Natural killer cell (primary cell): ENCODE measurements at regions not wholly inside any gene's neighbourhood (a gene's known extent, or its start where the extent isn't known, plus 50 kb on each side); places are given as distances from the start of the nearest gene placed in this dataset.

Experiments
- ATAC-seq, 3 donors: fragments of 150-1000 bp in 2 of 3; fragments of 200-7000 bp in 1 of 3; cut with Tn5 transposase; 1 replicate in 1 of 3; 2 replicates in 2 of 3; pipeline ENCODE4 v1.10.0; 2021; ENCODE audit warnings: mild to moderate bottlenecking in 2 of 3, moderate library complexity in 2 of 3
- DNase-seq, 2 donors: peaks; one replicate each; pipeline versions ENCODE4 v3.0.0 to v3.0.0-alpha.2; 2013 to 2021; ENCODE audit warnings: mixed read lengths in 1 of 2
- H3K27ac ChIP-seq: one replicate; pipeline ENCODE4 v1.5.1; 2013; ENCODE audit warnings: mild to moderate bottlenecking, low read length
- H3K27me3 ChIP-seq: one replicate; pipeline ENCODE4 v1.6.1; 2013; ENCODE audit warnings: low read length; ENCODE audit not compliant: control insufficient read depth, insufficient read depth
- H3K36me3 ChIP-seq: one replicate; pipeline ENCODE4 v1.6.1; 2013; ENCODE audit warnings: low read length; ENCODE audit not compliant: control insufficient read depth, insufficient read depth
- H3K4me1 ChIP-seq: one replicate; pipeline ENCODE4 v1.6.1; 2013; ENCODE audit warnings: low read length; ENCODE audit not compliant: control insufficient read depth, insufficient read depth
- H3K4me3 ChIP-seq: one replicate; pipeline ENCODE4 v1.5.1; 2013; ENCODE audit warnings: low read length
- H3K9me3 ChIP-seq: one replicate; pipeline ENCODE4 v1.6.1; 2013; ENCODE audit warnings: low read length; ENCODE audit not compliant: control insufficient read depth, insufficient read depth
- H3K27ac Mint-ChIP-seq, 2 donors: one replicate each; pipeline ENCODE4 v1.8.0; 2022; ENCODE audit warnings: mild to moderate bottlenecking in 2 of 2, mixed read lengths in 2 of 2, moderate library complexity in 1 of 2
- H3K27me3 Mint-ChIP-seq, 2 donors: one replicate each; pipeline ENCODE4 v1.8.0; 2022; ENCODE audit warnings: low read depth in 2 of 2, mixed read lengths in 2 of 2
- H3K36me3 Mint-ChIP-seq: one replicate; pipeline ENCODE4 v1.8.0; 2022; ENCODE audit warnings: mixed read lengths
- H3K4me1 Mint-ChIP-seq, 2 donors: one replicate each; pipeline ENCODE4 v1.8.0; 2022; ENCODE audit warnings: mixed read lengths in 2 of 2
- H3K4me3 Mint-ChIP-seq: one replicate; pipeline ENCODE4 v1.8.0; 2022; ENCODE audit warnings: mild to moderate bottlenecking, moderate library complexity, mixed read lengths
- H3K9me3 Mint-ChIP-seq, 2 donors: one replicate each; pipeline ENCODE4 v1.8.0; 2022; ENCODE audit warnings: mixed read lengths in 2 of 2
- WGBS: methylation state at CpG from one replicate; pipeline ENCODE4 v1.1.7; 2013; ENCODE audit warnings: missing lambda C conversion rate; ENCODE audit not compliant: insufficient coverage; 5-methylcytosine and 5-hydroxymethylcytosine counted together
- intact Hi-C: fragments of 100-400 bp; cut with micrococcal nuclease; formaldehyde crosslinking; loops from one replicate; pipeline ENCODE4 v1.14.2; 2022
- TF ChIP-seq, protein P1 (sequence below): fragments of 200-600 bp; IDR thresholded peaks from one replicate; pipeline ENCODE4 v1.8.0; 2022; ENCODE audit warnings: antibody characterized with exemption

DNA sequence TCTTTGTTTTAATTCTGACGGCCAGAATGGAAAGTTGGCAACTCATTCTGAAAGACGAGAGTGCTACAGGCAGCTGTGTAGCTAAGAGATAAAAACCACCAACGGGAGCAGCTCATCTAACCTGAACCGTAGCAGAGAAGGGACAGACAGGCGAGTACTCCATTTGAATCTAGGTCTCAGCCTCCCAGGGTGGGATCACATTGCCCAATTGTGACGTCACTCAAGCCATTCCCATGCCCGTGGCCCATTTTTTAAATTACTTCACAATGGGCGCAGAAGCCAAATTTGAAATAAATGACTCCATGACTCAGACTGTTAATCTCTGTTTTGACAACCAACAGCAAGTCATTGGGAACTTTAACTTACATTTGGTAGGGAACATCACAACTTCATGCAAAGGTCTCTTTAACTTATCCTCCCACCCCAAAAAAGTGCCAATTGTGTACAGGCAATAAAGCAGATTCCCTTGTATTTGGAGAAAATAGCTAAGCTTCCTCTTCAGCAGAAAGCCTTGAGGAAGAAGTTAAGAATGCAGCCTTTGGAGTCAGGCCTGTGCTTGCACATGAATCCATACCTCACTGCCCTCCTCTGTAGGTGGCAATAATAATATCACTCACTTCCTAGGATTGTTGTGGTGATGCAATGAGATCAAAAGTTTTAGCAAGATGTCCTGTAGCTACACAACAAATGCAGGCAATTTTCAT lies 93.2 kb upstream of the KIF5B start:
- no peak overlapping the region for H3K4me3 Mint-ChIP-seq

DNA sequence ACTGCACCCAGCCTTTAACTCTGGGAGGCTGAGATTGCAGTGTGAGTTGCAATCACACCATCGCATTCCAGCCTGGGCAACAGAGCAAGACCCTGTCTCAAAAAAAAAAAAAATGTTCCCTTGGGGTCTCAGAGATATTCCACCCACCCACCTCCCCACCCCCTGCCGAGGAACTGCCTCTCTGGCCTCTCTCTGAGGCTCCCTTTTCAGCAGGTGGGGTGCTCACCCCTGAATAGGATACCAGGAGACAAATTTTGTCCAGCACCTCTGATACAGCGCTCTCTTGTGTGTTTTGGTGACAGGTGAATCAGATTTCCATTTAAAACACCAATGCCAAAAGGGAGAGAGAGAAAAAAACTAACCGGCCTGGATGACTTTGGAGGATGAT lies 92.6 kb upstream of the KIF5B start:
- intact Hi-C loops: no loop called here
- H3K36me3 ChIP-seq: no peaks in the 10 kb centered on the region
- Mint-ChIP-seq H3K36me3 (peaks cover 6% of the 10 kb centered on the region), H3K4me1 (peaks cover 0 to 8% of the 10 kb centered on the region in 2 donors), H3K9me3 (peaks cover 2 to 4% of the 10 kb centered on the region in 2 donors), H3K27me3 (peaks cover 2 to 10% of the 10 kb centered on the region in 2 donors), H3K4me3 (no peak overlapping the region), H3K27ac (no peak overlapping the region)
- DNase-seq: no peak
- no peaks in the 10 kb centered on the region for H3K9me3 ChIP-seq
- 73% methylated on average over 4 of the region's 4 CpGs for WGBS
- H3K27me3 ChIP-seq: no peaks in the 10 kb centered on the region
- H3K27ac ChIP-seq: no peak overlapping the region
- H3K4me1 ChIP-seq: no peaks in the 10 kb centered on the region
- ATAC-seq: no peak
- H3K4me3 ChIP-seq: no peak overlapping the region
- TF ChIP-seq, protein P1, sequence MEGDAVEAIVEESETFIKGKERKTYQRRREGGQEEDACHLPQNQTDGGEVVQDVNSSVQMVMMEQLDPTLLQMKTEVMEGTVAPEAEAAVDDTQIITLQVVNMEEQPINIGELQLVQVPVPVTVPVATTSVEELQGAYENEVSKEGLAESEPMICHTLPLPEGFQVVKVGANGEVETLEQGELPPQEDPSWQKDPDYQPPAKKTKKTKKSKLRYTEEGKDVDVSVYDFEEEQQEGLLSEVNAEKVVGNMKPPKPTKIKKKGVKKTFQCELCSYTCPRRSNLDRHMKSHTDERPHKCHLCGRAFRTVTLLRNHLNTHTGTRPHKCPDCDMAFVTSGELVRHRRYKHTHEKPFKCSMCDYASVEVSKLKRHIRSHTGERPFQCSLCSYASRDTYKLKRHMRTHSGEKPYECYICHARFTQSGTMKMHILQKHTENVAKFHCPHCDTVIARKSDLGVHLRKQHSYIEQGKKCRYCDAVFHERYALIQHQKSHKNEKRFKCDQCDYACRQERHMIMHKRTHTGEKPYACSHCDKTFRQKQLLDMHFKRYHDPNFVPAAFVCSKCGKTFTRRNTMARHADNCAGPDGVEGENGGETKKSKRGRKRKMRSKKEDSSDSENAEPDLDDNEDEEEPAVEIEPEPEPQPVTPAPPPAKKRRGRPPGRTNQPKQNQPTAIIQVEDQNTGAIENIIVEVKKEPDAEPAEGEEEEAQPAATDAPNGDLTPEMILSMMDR: no peak

More for the DNA sequence above, 93.2 kb upstream of the KIF5B start:
- Mint-ChIP-seq H3K36me3 (peaks cover 8% of the 10 kb centered on the region), H3K27ac (no peak overlapping the region), H3K4me1 (peaks cover 0 to 8% of the 10 kb centered on the region in 2 donors), H3K9me3 (peaks cover 2 to 4% of the 10 kb centered on the region in 2 donors), H3K27me3 (peaks cover 2 to 10% of the 10 kb centered on the region in 2 donors)
- 66% methylated on average over 8 of the region's 8 CpGs for WGBS
- no peaks in the 10 kb centered on the region for H3K9me3 ChIP-seq
- H3K4me3 ChIP-seq: no peak overlapping the region
- TF ChIP-seq, protein P1: no peak
- no peaks in the 10 kb centered on the region for H3K36me3 ChIP-seq
- H3K27ac ChIP-seq: no peak overlapping the region
- H3K4me1 ChIP-seq: no peaks in the 10 kb centered on the region
- H3K27me3 ChIP-seq: no peaks in the 10 kb centered on the region
- no peak for ATAC-seq
- DNase-seq: no peak
- intact Hi-C loops: no loop called here

DNA sequence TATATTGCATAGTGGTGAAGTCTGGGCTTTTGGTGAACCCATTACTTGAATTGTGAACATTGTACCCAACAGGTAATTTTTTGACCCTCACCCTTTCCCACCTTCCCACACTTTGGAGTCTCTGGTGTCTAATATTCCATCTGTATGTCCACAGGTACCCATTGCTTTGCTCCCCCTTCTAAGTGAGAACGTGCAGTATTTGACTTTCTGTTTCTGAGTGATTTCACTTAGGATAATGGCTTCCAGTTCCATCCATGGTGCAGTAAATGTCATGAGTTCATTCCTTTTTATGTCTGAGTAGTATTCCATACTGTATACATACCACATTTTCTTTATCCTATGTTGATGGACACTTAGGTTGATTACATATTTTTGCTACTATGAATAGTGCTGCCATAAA lies 91.5 kb upstream of the KIF5B start:
- Mint-ChIP-seq H3K4me1 (peaks cover 0 to 8% of the 10 kb centered on the region in 2 donors), H3K27me3 (peaks cover 2 to 10% of the 10 kb centered on the region in 2 donors), H3K36me3 (no peaks in the 10 kb centered on the region), H3K4me3 (no peak overlapping the region), H3K27ac (no peak overlapping the region), H3K9me3 (no peaks in the 10 kb centered on the region)
- Histone ChIP-seq H3K9me3 (no peaks in the 10 kb centered on the region), H3K36me3 (no peaks in the 10 kb centered on the region), H3K27ac (no peak overlapping the region), H3K27me3 (no peaks in the 10 kb centered on the region), H3K4me1 (no peaks in the 10 kb centered on the region), H3K4me3 (no peak overlapping the region)
- intact Hi-C loops: no loop called here
- TF ChIP-seq, protein P1: no peak
- DNase-seq (no peak), ATAC-seq (no peak)
- 89% methylated on average over 1 of the region's 1 CpG for WGBS

DNA sequence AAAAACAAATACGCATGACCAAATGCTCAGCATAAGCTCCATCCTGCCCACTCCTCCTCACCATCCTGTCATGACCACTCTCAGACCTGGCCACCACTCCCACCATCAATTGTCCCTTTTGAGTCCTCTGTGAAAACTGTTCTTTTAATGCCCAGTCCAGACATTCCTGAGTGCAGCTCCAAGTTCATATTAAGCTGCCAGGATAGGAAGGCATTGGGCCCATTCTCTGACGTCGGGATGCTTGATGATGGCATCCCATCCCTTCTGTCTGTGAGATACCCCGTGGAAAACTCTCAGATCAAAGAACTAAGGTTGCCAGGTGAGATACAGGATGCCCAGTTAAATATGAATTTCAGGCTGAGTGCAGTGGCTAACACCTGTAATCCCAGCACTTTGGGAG lies 89.9 kb upstream of the KIF5B start:
- intact Hi-C loops: no loop called here
- no peaks in the 10 kb centered on the region for H3K27me3 ChIP-seq
- no peak overlapping the region for H3K27ac ChIP-seq
- no peak overlapping the region for H3K4me3 ChIP-seq
- ATAC-seq (no peak), DNase-seq (no peak)
- Mint-ChIP-seq H3K9me3 (no peaks in the 10 kb centered on the region), H3K4me3 (no peak overlapping the region), H3K4me1 (peaks cover 0 to 6% of the 10 kb centered on the region in 2 donors), H3K27ac (no peak overlapping the region), H3K27me3 (peaks cover 2 to 7% of the 10 kb centered on the region in 2 donors), H3K36me3 (no peaks in the 10 kb centered on the region)
- H3K4me1 ChIP-seq: no peaks in the 10 kb centered on the region
- no peaks in the 10 kb centered on the region for H3K36me3 ChIP-seq
- TF ChIP-seq, protein P1: no peak
- WGBS: 92% methylated on average over 4 of the region's 4 CpGs
- no peaks in the 10 kb centered on the region for H3K9me3 ChIP-seq
